Rectal smooth muscle tissue (tissue), 1 donor: ENCODE measurements at regions not wholly inside any gene's neighbourhood (a gene's known extent, or its start where the extent isn't known, plus 50 kb on each side); places are given as distances from the start of the nearest gene placed in this dataset.

Experiments
- H3K27ac ChIP-seq: one replicate; pipeline ENCODE4 v1.7.0; 2013; ENCODE audit warnings: low read depth, low read length, inconsistent platforms
- H3K27me3 ChIP-seq: one replicate; pipeline ENCODE4 v1.7.0; 2013; ENCODE audit warnings: low read length; ENCODE audit not compliant: control insufficient read depth, insufficient read depth
- H3K36me3 ChIP-seq: one replicate; pipeline ENCODE4 v1.7.0; 2013; ENCODE audit warnings: low read length; ENCODE audit not compliant: control insufficient read depth, insufficient read depth
- H3K4me1 ChIP-seq: one replicate; pipeline ENCODE4 v1.7.0; 2013; ENCODE audit warnings: low read length; ENCODE audit not compliant: control insufficient read depth, insufficient read depth
- H3K4me3 ChIP-seq: one replicate; pipeline ENCODE4 v1.7.0; 2013; ENCODE audit warnings: low read length
- H3K9ac ChIP-seq: one replicate; pipeline ENCODE4 v1.7.0; 2013; ENCODE audit warnings: low read length

DNA sequence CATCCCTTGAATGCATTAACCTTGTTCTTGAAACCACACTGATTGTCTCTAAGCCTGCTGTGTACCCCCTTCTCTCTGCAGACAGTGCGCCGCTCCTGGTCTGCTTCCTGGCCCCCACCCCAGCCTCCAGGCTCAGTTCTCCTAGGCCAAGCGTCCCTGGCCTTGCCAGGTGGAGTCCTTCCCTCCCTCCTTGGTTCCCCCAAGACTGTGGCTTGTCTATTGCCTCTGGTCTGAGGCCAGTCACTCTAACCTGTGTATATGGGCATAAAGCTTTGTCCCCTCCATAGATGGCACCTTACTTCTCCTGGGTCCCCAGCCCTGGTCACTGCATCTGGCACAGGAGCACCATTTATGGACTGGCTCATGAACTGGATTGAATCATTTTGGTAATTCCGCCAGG is 133.5 kb upstream of the EEPD1 start:
- no peak overlapping the region for H3K27ac ChIP-seq
- H3K9ac ChIP-seq = no peak overlapping the region
- no peaks in the 10 kb centered on the region for H3K36me3 ChIP-seq
- no peaks in the 10 kb centered on the region for H3K27me3 ChIP-seq
- no peak overlapping the region for H3K4me3 ChIP-seq
- no peaks in the 10 kb centered on the region for H3K4me1 ChIP-seq

DNA sequence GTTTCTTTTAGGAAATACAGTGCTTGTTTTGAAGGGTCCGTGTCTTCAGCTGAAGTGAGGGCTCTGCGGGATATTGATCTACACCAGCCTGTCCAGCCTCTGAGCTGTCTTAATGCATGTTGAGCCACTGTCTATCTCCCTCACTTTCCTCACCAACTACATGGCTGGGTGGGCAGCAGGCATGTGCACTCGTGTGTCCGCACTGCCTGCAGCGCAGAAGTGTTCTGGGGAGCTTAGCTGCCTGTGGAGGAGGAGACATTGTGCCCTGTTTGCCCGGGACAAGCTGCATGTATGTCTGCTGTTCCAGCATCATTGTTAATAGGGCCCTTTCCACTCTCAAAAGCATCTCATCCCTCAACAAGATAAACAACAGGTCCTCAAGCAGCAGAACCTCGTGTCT is 133.1 kb upstream of the EEPD1 start:
- Histone ChIP-seq H3K4me3 (no peak overlapping the region), H3K4me1 (no peaks in the 10 kb centered on the region), H3K9ac (no peak overlapping the region), H3K36me3 (no peaks in the 10 kb centered on the region), H3K27ac (no peak overlapping the region), H3K27me3 (no peaks in the 10 kb centered on the region)

DNA sequence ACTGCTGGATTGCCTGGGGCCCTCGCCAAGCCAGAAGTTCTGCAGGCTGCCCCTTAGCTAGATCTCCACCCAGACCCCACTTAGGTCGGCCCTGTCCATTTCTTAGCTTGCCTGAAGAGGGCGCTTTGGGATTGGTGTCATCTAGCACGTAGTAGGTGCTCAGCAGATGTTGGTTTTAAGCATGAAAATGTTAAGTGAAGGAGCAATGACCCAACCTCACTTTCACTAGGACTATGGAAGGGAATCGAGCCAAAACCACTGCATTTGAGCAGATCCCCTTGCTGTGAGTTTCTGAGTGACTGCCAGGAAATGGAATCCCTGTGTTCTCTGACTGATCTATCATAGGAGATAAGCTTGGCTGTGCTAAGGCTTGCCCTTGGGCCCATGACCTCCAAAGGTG is 131.7 kb upstream of the EEPD1 start:
- no peaks in the 10 kb centered on the region for H3K4me1 ChIP-seq
- no peak overlapping the region for H3K4me3 ChIP-seq
- H3K27ac ChIP-seq = no peak overlapping the region
- no peaks in the 10 kb centered on the region for H3K27me3 ChIP-seq
- H3K36me3 ChIP-seq = no peaks in the 10 kb centered on the region
- no peak overlapping the region for H3K9ac ChIP-seq

DNA sequence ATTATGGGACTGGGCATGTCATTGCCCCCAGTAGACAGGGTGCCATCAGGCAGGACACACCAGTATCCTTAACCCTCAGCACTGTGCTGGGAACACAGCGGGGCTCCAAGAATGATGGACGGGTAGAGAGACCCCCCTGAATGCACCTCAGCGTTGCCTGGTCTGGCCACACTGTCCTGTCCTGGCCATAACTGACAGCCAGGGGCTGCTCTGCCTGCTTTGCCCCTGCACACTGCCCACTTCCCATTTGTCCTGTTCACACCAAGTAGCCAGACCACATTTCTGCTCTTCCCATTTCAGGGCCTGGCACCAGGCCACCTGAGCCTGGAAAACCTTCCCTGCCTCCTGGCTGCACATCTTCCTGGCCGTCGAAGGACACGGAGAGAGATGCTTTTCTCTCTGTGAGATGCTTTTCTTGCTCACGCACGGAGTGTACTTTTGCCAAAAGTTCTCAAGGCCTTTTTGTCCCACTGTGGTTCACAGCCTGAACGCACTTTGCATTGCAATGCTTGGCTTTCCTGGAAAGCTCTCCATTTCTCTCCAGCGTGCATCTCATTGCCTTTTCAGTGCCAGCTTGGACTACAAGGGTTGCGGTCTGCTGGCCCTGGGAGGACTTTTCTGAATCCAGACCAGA is 131.0 kb upstream of the EEPD1 start:
- Histone ChIP-seq H3K27ac (no peak overlapping the region), H3K4me1 (no peaks in the 10 kb centered on the region)

DNA sequence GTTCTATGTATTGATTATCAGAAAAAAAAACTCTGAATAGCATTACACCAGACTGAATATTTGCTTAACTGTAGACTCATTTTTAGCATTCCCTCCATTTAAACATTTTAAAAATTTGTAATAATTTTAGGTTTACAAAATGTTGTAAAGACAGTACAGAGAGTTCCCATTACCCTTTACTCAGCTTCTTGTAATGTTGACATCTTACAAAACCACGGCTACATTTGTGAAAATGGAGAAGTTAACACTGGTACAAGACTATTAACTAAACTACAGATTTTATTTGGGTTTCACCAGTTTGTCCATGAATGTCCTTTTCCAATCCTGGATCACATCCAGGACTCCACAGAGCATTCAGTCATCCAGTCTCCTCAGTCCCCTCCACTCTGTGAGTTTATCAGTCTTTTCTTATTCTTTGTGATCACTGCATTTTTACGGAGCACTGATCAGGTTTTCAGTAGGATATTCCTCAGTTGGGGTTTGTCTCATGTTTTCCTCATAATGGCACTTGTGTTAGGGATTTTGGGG is 130.0 kb upstream of the EEPD1 start:
- Histone ChIP-seq H3K27ac (no peak overlapping the region), H3K9ac (no peak overlapping the region), H3K4me1 (no peaks in the 10 kb centered on the region), H3K4me3 (no peak overlapping the region), H3K36me3 (no peaks in the 10 kb centered on the region), H3K27me3 (no peaks in the 10 kb centered on the region)

More for the DNA sequence above, 131.0 kb upstream of the EEPD1 start:
- Histone ChIP-seq H3K4me3 (no peak overlapping the region), H3K36me3 (no peaks in the 10 kb centered on the region), H3K27me3 (no peaks in the 10 kb centered on the region), H3K9ac (no peak overlapping the region)

DNA sequence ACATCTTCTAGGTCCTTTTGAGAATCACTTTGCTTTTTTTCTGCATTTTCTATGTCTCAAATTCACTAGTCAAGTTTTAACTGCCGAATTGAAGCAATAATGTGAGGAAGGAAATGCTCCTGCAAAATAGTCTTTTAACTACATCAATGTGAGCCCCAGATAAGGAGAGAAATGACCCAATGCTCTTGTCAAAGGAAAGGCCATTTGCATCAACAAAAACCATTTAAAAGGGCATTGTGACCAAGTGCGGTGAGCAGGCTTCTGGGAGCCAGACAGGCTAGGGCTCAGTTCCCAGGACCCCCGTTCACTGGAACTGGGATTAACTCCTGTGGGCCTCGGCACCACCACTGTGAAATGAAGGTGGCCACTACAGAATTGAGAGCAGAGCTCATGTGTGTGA is 127.9 kb upstream of the EEPD1 start:
- Histone ChIP-seq H3K27ac (no peak overlapping the region), H3K36me3 (no peaks in the 10 kb centered on the region), H3K9ac (no peak overlapping the region), H3K27me3 (no peaks in the 10 kb centered on the region), H3K4me3 (no peak overlapping the region), H3K4me1 (no peaks in the 10 kb centered on the region)

DNA sequence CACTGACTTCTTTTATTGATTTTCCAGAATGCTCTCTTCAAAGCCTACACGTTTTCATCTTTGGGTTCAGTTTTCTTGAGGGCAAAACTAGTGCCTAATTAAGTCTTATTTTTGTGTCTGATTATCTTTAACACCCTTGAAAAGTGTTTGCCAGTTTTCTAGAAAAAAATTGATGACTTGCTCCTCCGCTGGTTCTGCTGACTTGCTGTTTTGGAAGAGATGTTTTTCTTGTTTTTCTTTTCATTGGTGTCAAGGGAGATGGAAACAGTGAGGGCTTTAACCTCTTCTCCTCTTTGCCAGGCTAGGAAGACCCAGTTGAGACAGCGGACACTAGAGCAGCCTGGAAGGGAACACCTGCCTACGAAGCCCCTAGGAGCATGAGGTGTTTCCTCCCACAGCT is 123.7 kb upstream of the EEPD1 start:
- no peaks in the 10 kb centered on the region for H3K36me3 ChIP-seq
- H3K27me3 ChIP-seq = no peaks in the 10 kb centered on the region
- no peak overlapping the region for H3K9ac ChIP-seq
- no peak overlapping the region for H3K27ac ChIP-seq
- H3K4me3 ChIP-seq = no peak overlapping the region
- no peaks in the 10 kb centered on the region for H3K4me1 ChIP-seq

DNA sequence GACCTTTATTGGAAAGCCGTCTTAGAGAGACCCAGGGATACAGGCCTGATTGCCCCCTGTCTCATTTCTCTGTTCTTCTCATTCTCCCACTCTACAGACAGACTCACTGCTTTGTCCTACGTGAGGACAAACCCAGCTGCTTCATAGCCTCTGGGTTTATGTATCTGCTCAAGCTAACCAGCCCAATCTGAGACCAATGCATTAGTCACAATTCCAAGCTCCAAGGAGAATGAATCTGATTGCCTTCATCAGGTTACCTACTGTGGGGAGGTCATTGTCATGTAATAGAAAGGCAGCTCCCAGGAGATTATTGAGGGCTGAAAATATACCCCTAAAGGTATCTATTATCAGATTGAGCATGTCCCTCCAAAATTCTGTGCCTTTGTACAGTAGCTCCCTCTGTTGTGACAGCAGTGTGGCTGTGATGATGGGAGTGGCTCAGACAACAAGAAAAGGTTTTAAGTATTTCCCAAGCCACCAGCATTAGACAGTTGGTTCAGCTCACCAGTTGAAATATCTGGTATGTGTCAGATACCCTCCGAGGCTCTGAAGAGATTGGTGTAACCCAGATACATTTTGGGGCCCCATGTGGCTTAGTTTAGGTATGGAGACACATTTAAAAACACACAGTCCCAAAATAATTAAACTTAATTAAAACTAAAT is 123.1 kb upstream of the EEPD1 start:
- Histone ChIP-seq H3K9ac (no peak overlapping the region), H3K27ac (no peak overlapping the region), H3K4me1 (no peaks in the 10 kb centered on the region), H3K27me3 (no peaks in the 10 kb centered on the region), H3K36me3 (no peaks in the 10 kb centered on the region), H3K4me3 (no peak overlapping the region)

DNA sequence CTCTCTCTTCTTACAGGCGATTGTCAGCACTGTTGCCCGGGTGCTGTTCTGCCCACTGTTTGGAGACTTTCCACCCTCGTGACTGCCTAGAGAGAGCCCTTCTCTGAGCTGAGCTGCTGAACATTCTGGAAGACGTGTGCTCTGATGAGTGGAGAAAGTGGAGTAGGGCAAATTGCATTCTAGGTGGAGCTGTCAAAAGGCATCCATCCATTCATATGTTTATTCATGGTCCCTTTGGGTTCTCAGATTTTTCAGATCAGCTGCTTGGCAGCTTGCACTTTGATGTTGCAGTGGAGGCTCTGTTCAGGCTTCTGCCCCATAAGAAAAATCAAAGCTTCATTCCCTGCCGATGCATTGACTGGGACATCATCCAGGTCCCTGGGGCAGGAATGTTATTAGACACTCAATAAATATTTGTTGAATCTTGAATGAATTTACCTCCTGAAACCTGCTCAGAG is 120.7 kb upstream of the EEPD1 start:
- Histone ChIP-seq H3K4me3 (no peak overlapping the region), H3K9ac (no peak overlapping the region), H3K4me1 (no peaks in the 10 kb centered on the region), H3K36me3 (no peaks in the 10 kb centered on the region), H3K27ac (no peak overlapping the region), H3K27me3 (no peaks in the 10 kb centered on the region)

DNA sequence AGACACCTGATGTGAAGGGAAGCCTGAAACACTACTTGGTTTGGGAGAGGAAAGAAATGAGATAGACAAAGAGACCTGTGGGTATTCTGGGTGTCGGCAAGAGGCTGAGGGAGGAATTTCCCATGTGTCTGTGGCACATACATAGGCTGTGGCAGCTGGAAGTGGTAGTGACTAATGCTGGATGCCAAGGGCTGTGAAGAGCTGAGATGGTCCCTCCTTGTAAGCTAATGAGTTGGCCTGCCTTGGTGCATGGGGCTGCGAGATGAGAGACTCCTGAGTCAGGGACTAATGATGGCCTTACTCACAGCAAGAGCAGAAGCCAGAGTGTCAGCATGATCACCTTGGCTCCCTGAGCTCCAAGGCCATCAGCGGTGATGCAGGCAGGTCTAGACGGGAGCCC is 119.0 kb upstream of the EEPD1 start:
- no peak overlapping the region for H3K4me3 ChIP-seq
- H3K9ac ChIP-seq = no peak overlapping the region
- no peaks in the 10 kb centered on the region for H3K36me3 ChIP-seq
- no peak overlapping the region for H3K27ac ChIP-seq
- H3K27me3 ChIP-seq = no peaks in the 10 kb centered on the region
- no peaks in the 10 kb centered on the region for H3K4me1 ChIP-seq

DNA sequence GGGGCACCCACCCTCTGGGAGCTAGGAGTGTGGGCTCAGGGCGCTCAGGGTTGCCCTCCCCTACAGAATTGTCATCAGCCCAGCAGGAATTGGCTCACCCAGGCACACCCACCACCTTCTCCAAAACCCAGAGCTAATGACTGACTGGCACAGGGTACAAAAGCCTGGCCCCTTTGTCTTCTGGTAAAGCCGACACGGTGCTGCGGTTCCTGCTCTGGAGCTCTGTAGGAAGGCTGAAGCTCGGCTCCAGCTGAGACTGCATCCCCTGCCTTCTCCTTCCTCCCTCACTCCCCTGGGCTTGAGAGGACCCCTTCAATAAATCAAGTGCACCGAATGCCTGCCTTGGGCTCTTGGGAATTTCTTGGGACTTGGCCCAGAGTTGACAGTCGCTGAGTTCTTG is 117.9 kb upstream of the EEPD1 start:
- no peaks in the 10 kb centered on the region for H3K4me1 ChIP-seq
- no peaks in the 10 kb centered on the region for H3K36me3 ChIP-seq
- H3K4me3 ChIP-seq = no peak overlapping the region
- H3K27ac ChIP-seq = no peak overlapping the region
- no peak overlapping the region for H3K9ac ChIP-seq
- no peaks in the 10 kb centered on the region for H3K27me3 ChIP-seq

DNA sequence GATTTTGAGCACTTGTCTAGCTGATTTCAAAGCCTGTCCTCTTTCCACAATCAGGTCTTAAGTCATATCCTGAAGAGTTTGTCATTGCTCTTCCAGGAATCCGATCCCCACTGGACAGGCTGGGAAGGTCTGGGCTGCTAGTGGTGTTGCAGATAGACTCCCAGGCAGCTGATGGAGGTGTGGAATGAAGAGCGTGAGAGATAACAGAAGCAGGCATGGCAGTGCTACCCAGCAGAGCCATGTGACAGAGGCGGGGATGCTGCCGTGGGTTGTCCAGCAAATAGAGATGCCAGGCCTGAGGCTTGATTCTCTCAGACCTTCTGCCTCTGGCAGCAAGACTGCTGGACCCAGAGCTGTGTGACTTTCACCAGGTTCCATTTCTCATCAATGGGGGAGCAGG is 116.5 kb upstream of the EEPD1 start:
- H3K36me3 ChIP-seq = no peaks in the 10 kb centered on the region
- H3K4me1 ChIP-seq = no peaks in the 10 kb centered on the region
- H3K27me3 ChIP-seq = no peaks in the 10 kb centered on the region
- no peak overlapping the region for H3K9ac ChIP-seq
- H3K27ac ChIP-seq = no peak overlapping the region
- H3K4me3 ChIP-seq = no peak overlapping the region

DNA sequence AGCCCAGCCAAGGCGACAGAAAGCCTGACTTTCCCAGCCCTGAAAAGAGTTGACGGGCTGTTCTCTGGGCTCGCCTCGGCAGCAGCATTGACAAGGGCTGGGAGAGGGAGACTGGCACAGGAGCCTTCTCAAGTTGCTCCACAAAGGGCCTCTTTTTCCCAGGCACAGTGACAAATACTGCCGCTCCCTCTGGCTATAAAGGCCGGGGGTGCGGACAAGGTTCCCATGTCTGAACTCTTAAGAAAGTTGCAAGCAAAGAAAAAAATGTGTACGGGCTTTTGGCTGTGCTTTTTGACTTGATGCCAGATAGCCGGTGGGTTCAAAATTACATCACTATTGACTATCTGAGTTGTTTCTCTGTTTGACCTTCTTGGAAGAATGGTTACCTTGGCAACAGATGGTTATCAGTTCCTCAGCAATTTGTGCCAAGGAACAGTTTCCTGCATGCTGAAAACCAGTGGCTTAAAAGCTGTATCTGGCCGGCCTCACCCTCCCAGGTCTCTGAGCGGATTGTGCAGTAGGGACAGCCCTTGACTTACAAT is 115.9 kb upstream of the EEPD1 start:
- Histone ChIP-seq H3K27me3 (no peaks in the 10 kb centered on the region), H3K4me3 (no peak overlapping the region), H3K36me3 (no peaks in the 10 kb centered on the region), H3K9ac (no peak overlapping the region), H3K4me1 (no peaks in the 10 kb centered on the region), H3K27ac (no peak overlapping the region)
